ENCODE measurements at regions not wholly inside any gene's neighbourhood (a gene's known extent, or its start where the extent isn't known, plus 50 kb on each side); places are given as distances from the start of the nearest gene placed in this dataset.

- Histone ChIP-seq H4K20me1 (ENCODE audit: insufficient read depth) (no peaks in the 10 kb centered on the region), H3K79me2 (replicated peaks; ENCODE audit: insufficient read depth, low read length) (no peaks in the 10 kb centered on the region), H3K9me3 (ENCODE audit: low read length) (no peaks in the 10 kb centered on the region), H3F3A (ENCODE audit: insufficient read depth, low read length, poor library complexity, severe bottlenecking) (no peaks in the 10 kb centered on the region), H3K36me3 (ENCODE audit: insufficient read depth, low read length) (no peaks in the 10 kb centered on the region), H3K9me2 (ENCODE audit: insufficient read depth, low read length) (no peaks in the 10 kb centered on the region), H3K27ac (ENCODE audit: low read length) (no peak overlapping the region), H3K4me2 (ENCODE audit: low read length) (no peak overlapping the region), H2AFZ (ENCODE audit: low read depth, low read length) (no peak overlapping the region), H3K27me3 (ENCODE audit: insufficient read depth, low read depth, low read length) (no peaks in the 10 kb centered on the region), H3K4me3 (ENCODE audit: low read length) (no peak overlapping the region), H3K9ac (ENCODE audit: low read length) (no peak overlapping the region)
- TF ChIP-seq SMC3 (conservative IDR thresholded peaks at IDR 0.05; ENCODE audit: poor library complexity) (no peak), EZH2 (IDR thresholded peaks at IDR 0.05; ENCODE audit: borderline replicate concordance, insufficient read depth, low read length, poor library complexity, severe bottlenecking) (no peak), MXI1 (conservative IDR thresholded peaks at IDR 0.05; ENCODE audit: poor library complexity, severe bottlenecking) (no peak), REST (IDR thresholded peaks at IDR 0.05; ENCODE audit: borderline replicate concordance) (no peak), CTCF (IDR thresholded peaks at IDR 0.05; ENCODE audit: poor library complexity, severe bottlenecking) (no peak)
Observed at GRCh38 chr16:63813862-63814261, 1308.0 kb downstream of the CDH11 start.

GRCh38 chr16:63808730-63809129 is 1313.1 kb downstream of the CDH11 start:
- Histone ChIP-seq H3K9ac (ENCODE audit: low read length) (no peak overlapping the region), H3K4me2 (ENCODE audit: low read length) (no peak overlapping the region), H3K36me3 (ENCODE audit: insufficient read depth, low read length) (no peaks in the 10 kb centered on the region), H3K79me2 (replicated peaks; ENCODE audit: insufficient read depth, low read length) (no peaks in the 10 kb centered on the region), H3K27ac (ENCODE audit: low read length) (no peak overlapping the region), H2AFZ (ENCODE audit: low read depth, low read length) (no peak overlapping the region), H3F3A (ENCODE audit: insufficient read depth, low read length, poor library complexity, severe bottlenecking) (no peaks in the 10 kb centered on the region), H4K20me1 (ENCODE audit: insufficient read depth) (no peaks in the 10 kb centered on the region), H3K4me3 (ENCODE audit: low read length) (no peak overlapping the region), H3K27me3 (ENCODE audit: insufficient read depth, low read depth, low read length) (no peaks in the 10 kb centered on the region), H3K9me2 (ENCODE audit: insufficient read depth, low read length) (no peaks in the 10 kb centered on the region), H3K9me3 (ENCODE audit: low read length) (no peaks in the 10 kb centered on the region)
- TF ChIP-seq POLR2AphosphoS5 (IDR thresholded peaks at IDR 0.05), result no peak
- TF ChIP-seq MXI1 (conservative IDR thresholded peaks at IDR 0.05; ENCODE audit: poor library complexity, severe bottlenecking), result no peak
- no peak for TF ChIP-seq TAF1 (IDR thresholded peaks at IDR 0.05; ENCODE audit: low read depth)
- TF ChIP-seq SMC3 (conservative IDR thresholded peaks at IDR 0.05; ENCODE audit: poor library complexity), result no peak
- TF ChIP-seq EZH2 (IDR thresholded peaks at IDR 0.05; ENCODE audit: borderline replicate concordance, insufficient read depth, low read length, poor library complexity, severe bottlenecking), result no peak
- no peak for TF ChIP-seq EP300 (conservative IDR thresholded peaks at IDR 0.05; ENCODE audit: poor library complexity, severe bottlenecking)
- no peak for TF ChIP-seq CTCF (IDR thresholded peaks at IDR 0.05; ENCODE audit: poor library complexity, severe bottlenecking)
- no peak for TF ChIP-seq RAD21 (conservative IDR thresholded peaks at IDR 0.05)
- TF ChIP-seq REST (IDR thresholded peaks at IDR 0.05; ENCODE audit: borderline replicate concordance), result no peak
